Midbrain (tissue), 1 donor: ENCODE measurements at regions not wholly inside any gene's neighbourhood (a gene's known extent, or its start where the extent isn't known, plus 50 kb on each side); places are given as distances from the start of the nearest gene placed in this dataset.
A peak's percentile ranks its signal among the peaks of the same experiment; 100 is the strongest.

Experiments
- DNase-seq: peaks from one replicate; lab custom pipeline; 2025; lab: John Stamatoyannopoulos, UW

DNA sequence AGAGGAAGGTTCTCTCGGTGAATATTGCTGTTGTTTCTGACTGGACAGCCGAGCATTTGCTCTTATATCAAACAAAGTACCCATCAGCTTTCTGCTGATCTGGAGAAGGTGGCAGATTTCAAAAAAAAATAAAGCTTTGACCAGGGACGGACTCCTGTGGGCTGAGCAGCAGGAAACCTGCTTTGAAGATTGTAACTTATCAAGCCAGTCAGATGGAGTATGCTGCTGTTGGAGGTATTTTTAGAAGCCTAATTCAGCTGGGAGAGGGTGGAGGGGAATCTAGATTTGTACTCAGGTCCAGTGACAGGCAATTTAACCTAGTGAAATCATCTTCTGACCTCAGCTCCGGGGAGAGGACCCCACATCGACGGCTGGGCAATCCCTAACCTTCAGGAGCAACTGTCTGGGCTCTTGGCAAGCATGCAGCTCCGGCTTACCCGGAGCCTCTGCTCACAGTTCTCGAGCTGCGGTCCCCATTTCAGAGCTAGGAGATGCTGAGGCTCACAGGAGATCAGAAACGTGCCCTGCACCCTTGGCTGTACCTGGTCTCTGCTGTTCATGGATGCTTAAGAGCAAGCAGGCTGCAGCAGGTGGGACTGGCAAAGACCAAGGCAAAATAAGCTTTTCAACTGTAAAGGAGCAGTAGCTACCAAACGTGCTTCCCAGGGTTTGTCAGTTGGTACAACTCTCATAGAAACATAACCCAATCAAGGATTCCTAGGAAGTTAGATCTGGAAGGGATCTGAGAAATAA, 89.3 kb upstream of the ST8SIA2 start:
- DNase-seq, result no peak

DNA sequence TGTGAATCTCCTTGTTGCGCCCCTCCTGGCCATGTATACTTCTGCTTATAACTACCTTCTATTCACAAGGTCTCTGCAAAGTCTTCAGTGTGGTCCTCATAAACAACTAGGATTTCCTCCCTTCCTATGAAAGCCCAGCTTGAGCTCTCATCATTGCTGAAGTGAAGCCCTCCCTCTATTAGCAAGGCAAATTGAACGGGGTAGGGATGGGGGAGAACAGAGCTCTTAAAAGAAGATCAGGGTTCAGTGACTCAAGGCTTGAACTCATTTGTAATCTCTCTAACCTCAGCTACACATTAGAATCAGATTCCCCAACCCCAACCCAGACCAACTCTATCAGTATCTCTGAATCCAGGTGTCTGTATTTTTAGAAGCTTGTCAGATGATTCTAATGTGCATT, 88.3 kb upstream of the ST8SIA2 start:
- no peak for DNase-seq

DNA sequence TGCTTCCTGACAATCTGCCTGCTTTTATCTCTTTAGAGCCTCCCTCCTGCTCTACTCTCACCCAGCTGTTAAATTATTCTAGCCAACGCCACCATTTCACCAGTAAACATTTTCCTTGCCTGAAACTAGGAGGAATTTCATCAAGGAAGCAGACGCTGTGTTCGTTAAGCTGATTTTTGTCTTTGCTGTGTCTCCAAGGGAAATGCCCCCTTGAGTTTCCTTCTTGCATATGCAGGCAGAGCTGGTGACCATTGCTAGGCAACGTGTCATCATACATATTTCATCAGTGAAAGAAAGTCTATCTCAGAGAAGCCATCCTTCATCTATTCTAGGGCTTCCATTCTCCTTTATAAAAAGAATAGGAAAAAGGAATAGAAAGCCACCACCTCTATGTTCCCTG, 87.0 kb upstream of the ST8SIA2 start:
- no peak for DNase-seq

DNA sequence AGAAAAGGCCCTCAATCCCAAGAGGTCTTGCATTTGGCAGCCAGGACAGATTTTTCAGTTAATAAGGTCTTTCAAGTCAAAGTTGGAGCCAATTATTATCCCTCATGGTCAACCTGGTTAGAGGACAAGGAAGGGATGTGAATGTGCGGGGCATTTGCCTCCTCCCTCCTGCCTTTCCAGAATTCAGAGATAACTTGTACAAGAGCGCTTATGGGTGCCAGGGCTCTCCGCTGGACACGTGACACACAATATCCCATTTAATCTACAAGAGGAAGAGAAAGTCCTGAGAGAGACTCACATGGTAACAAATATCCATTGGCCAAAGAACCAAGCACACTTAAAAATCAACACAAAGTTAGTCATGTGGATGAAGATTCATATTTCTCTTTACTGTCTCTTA, 78.5 kb upstream of the ST8SIA2 start:
- DNase-seq, result no peak

DNA sequence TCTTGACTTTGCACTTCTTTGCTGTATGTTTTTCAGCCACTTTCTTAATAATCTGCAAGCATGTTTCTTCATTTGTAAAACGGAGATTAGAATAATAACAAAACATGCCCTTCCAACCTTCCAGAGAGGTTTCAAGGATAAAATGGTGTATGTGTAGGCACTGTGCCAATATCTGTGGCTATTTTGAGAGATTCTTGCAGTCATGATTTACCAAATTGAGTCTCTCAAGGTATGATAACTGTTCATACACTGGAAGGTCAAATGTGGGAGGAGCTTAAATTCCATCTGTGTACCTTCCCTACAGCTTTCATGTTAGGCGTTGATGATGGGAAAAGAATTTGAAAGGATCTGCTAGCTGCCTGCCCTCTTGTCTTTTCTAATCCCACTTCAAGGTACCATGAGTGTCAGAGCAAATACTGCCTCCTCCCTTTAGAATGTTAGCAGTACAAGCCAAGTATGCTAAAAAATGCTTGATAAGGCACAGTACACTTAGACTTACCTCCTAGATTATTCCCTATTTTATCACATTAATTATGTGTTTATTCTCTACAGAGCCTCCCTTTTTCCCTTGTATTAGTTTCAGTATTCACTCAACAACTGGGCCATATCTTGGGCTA, 78.0 kb upstream of the ST8SIA2 start:
- DNase-seq, result no peak

DNA sequence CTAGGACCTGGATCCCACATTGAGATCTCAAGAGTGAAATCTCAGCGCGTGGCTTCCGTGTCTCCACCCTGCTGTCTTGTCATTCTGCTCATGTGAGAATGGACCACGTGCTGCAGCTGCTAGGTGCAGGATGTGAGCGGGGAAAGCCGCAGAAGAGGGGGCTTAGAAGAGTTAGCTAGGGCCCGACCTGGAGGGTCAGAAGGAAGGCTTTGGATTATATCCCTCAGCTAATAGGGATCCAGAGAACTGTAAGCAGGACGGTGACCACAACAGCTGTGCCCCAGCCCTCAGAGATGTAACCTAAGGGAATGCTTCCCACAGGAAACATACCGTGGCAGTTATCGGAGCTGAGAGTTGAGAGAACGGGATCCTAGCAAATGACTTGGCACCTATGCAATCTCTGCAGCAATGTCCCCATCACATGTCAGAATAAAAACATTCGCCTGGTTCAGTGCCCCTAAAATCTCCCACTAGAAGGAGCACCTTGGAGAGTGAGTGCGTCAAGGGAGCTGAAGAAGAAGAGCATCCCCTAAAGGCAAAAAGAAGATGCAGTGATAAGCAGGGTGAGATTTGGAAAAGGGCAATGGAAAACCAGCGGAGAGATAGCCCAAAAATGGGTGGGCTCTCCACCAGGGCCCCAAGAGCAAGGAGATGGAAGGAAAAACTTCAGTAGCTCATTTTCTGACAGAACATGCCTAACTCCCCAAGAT, 76.9 kb upstream of the ST8SIA2 start:
- DNase-seq, result no peak

DNA sequence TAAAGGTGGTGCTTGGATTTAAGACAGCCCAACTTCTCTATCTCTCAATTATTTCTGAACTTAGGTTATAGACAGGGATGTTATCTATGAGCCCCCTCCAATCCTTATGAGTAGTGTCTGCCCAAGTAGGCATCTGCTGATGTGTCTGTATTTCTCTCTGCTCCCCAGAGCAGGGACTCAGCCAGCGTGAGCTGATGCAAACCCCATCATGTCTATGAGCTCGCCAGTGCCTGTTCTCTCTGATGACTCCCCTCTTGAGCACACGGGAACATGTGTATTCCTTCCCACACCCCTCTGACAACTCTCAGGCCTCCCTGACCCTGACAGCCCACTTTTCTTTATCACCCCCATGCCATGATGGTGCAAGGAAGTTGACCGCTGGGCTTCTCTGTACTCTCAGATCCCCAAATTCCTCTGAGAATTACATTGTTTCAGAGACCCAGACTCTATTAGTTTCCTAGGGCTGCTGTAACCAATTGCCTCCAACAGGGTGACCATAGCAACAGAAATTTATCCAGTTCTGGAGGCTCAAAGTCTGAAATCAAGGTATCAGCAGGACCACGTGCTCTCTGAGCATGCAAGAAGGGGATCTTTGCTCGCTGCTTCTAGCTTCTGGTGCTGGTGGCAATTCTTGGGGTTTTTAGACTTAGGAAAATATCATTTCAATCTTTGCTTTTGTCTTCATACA, 73.5 kb upstream of the ST8SIA2 start:
- no peak for DNase-seq

DNA sequence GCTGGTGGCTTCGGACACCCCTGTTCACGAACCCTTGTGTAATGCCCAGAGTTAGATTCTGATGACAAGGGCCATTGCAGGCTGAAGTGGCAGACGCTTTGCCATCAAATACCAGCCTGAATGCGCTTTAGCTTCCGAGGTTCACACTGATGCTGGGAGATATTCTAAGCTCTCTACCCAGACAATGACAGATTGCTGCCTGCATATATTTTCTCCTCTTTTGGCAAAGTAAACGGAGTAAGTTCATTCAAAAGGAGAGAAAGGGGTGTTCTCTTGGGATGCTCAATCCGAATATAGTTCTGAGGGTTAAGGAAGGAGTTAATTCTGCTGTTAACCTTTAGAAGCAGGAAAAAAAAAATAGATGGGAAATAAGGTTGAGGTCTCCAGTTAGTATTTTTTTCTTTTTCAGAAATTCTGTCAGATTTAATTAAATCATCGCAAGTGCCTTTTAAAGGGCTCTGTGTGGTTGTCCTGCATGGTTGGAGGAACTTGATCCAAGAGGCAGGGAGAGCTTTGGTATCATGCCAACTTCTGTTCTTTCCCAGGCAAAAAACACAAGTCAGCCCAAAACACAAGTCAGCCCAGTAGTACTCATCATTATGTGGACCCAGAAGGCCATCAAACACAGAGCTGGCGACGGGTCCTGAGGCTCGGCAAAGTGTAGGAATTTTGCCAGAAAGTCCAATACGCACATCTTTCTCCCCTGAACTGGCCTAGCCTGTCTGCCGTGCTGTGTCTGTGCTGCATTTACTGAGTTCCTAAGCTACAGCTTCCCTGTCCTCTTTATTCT, 70.9 kb upstream of the ST8SIA2 start:
- DNase-seq, result peak; percentile 57

DNA sequence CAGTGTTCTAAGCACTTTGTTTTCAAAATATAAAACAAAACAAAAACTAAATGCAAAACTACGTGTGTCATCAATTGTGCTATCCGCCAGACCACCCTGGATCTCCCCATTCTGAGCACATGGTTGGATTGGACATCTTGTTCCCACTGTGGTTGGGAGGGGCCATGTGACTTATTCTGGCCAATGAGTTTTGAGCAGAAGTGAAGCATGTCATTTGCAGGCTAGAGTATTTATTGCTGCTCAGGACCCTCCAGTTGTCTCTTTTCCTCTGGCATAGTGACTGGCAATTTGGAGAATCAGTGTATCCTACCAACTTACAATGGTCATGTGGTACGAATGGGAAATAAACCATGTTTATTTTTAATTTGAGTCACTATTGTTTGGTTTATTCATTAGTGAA, 70.2 kb upstream of the ST8SIA2 start:
- DNase-seq, result peak; percentile 5

DNA sequence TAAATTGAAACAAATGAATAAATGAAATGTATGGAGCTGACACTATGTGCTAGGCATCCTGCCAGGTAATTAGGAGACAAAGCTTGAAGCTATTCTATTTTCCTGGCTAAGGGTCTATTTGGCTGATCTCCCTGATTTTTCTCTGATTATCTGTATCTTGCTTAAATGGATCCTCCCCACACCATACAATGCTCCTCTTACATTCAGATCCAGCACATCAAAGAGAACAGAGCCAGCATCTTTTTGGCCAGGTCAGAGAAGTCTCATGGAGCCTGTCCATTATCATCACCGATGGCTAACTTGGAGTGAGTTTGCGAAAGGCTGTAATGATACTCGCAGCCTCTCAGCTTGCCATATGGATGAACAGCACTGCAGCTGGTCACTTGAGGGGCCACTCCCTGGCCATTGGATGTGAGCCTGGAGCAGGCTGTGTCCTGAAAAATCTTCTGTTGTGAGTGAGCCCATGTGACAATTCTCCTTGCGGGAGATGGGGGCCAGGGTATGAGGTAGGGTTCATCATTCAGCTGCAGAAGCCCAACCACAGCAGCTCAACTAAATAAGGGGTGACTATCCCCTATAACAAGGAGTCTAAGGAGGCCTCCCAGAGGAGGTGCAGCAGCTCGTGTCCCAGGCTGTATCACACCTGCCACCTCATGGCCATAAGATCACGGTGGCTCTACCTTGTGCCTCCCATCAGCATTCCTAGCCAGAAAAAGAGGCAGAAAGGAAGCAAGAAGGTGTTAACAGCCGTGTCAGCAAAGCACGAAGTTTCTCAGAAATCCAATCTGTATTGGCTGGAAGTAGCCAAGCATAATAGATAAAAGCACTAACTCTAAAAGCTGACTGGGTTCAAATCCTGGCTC, 69.3 kb upstream of the ST8SIA2 start:
- DNase-seq, result no peak

DNA sequence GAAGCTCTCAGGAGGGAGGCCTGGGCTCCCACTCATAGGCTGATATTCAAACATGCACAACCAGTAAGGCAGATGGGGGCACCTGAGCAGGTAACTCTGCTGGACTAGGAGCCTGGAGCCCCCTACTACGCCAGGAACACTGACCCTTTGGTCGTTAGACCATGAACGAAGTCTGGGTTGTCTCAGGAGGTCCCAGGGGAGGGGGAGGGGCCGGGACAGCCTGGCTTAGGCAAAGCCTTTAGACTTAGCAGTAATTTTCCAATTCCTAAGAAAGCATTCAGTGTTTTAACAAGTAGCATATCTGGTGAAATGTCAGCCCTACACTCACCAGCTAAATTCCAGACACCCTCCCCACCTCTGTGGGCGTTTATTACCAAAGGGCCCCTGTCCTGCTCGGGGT, 67.4 kb upstream of the ST8SIA2 start:
- no peak for DNase-seq

DNA sequence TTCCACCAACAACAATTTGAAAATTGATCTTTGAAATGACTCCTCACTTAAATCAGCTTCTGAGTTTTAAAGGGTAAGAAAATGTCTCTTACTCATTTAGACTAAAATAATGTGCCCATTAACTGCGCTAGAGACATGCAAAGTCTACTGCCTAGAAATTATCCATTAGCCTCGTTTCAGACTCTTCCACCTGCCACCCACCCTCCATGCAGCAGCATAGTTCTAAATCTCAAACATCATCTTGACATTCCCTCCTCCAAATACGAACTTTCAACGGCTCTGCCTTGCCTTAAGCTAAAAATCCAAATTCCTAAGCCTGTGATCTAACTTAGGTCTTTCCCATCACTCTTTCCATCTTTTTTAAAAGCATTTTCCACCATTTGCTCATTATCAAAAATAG, 66.6 kb upstream of the ST8SIA2 start:
- DNase-seq, result no peak

DNA sequence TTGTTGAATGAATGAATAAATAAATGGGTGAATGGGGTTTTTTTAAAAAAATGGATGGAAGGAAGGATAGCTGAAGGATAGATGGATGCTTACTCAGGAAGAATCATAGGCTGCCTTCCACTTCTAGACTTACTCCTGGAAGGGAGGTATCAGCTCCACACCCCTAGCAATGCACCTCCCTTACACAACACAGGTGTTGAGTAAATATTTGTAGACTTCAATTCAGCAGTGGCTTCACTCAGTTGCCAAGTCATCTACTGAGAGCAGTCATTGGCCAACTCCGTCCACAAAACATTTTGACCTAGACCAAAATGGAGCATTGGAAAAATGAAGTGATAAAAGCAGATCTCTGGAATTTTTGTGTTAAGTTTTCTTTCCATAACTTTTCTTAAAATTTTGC, 65.5 kb upstream of the ST8SIA2 start:
- DNase-seq, result no peak

DNA sequence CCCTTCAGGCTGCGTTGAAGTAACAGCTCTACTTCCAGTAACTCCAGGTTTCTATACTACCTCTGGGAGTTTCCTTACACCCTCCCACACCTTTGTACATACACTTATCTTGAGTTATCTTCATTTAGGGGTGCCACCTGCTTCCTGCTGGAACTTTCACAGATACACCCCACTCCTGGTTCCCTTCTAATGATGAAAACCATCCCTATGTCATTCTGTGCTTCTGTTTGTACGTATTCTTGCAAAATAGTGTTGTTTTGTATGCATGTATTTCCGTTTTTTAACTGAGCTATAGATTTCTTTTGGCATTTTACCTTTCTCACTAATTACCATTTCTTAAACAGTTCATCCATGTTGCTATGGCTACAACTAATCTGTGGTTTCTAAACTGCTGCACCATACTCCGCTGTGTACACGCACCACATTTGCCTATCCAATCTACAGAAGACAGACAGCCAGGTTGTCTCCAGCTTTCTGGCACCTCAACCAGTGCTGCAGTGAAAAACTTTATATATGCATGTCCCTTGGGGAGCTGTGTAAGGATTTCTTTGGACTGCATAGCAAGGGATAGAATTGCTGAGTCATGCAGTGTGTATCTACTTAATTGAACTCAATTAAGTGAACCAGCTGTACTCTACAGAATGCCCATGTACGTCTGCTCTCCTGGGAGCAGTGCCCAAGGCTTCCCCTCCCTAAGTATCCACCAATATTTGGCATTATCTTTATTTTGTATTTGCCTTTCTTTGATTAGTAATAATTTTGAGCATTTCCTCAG, 61.4 kb upstream of the ST8SIA2 start:
- DNase-seq, result no peak

DNA sequence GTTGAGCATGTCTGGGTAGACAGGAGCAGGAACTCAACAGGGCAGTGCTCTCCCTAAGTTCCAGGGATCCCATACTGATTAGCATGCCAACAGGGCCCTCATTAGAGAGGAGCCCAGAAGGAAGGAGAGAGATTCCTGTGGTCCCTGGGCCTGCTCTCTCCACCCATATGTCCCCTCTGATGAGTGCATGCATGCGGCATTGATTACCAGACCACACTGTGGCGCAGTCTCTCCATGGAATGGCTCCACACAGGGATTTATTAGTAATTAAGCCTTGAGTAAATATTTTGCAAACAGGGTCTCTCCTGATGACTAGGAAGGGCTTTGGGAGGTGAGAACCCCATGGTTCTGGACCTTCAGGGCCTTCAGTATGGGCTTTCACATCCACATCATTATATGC, 60.0 kb upstream of the ST8SIA2 start:
- no peak for DNase-seq

DNA sequence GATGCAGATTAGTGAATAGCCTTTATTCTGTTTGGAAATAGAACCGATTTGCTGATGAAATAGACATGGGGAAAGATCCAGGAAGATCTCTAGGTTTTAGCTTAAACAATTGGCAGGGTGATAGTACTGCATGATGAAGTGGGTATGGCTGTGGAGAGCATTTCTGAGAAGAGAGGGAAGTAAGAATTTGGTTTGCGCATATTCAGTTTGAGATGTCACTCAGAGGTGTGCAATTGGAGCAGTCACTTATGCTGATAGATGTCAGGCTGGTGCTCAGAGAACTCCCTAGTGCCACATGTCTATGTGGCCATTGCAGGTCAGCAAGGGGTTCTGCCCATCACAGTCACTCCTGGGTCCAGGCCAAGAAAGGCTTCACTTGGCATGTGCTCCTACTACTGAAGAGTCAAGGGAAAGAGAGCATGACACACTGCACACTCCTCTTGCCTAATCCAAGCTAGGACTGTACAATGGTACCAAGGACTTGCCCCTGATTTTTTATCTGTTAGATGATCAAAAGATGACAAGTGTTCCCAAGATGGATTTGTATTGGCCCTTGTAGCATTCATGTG, 57.2 kb upstream of the ST8SIA2 start:
- no peak for DNase-seq

DNA sequence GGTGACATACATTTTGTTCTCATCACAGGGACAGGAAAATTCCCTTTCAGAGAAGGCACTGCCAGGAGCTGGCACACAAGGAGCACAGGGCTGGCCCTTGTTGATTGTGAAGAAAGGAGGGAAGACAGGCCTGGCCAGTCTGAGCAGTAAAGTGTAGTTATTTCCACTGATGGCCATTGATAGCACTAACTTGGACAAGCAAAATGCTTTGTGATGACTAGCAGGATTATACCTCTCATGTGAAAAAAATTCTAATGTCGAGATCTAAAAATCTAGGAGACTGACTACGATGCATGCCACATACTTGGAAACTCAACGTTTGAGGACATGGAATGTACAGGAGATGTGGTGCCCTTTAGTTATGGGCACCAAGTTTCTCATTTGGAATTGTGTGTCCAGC, 54.3 kb upstream of the ST8SIA2 start:
- DNase-seq, result no peak
